HepG2 (cell line): ENCODE measurements at regions not wholly inside any gene's neighbourhood (a gene's known extent, or its start where the extent isn't known, plus 50 kb on each side); places are given as distances from the start of the nearest gene placed in this dataset.

Source experiments
- ATAC-seq: fragments of 200-7000 bp; cut with Tn5 transposase; 3 replicates; pipeline ENCODE4 v1.9.1; 2020; ENCODE audit warnings: mild to moderate bottlenecking, moderate library complexity
- BruUV-seq: library from RNA; stranded (reverse); fragments of 400-500 nt; replicated peaks from 2 replicates; lab custom pipeline; 2021; lab: Mats Ljungman, UMichigan
- CTCF ChIA-PET: fragments of 300-600 bp; formaldehyde crosslinking; extraction: SDS; loops from one replicate; lab custom pipeline; 2021; ENCODE audit warnings: low total read pairs, inconsistent platforms, low intra/inter-chr PET ratio; lab: Yijun Ruan, JAX
- POLR2A ChIA-PET: fragments of 350-600 bp; sonication (Branson Sonifier 250); formaldehyde crosslinking; loops from one replicate; lab custom pipeline; 2020; ENCODE audit warnings: antibody characterized with exemption, inconsistent platforms; lab: Yijun Ruan, JAX
- DNase-seq: peaks from one replicate; pipeline ENCODE4 v3.0.0-alpha.2; 2015; ENCODE audit warnings: low spot score
- FAIRE-seq: peaks from 3 replicates; lab custom pipeline; 2011; peaks lifted over from hg19 to GRCh38; lab: Jason Lieb, UNC
- H2AFZ ChIP-seq: one replicate; pipeline ENCODE4 v1.6.1; 2011; ENCODE audit warnings: low read length, inconsistent platforms
- H3K27ac ChIP-seq: fragments of 300-600 bp; 3 replicates; pipeline ENCODE4 v1.8.0; 2011; ENCODE audit warnings: mixed run types, mild to moderate bottlenecking, mixed read lengths, low read length, inconsistent platforms; ENCODE audit not compliant: insufficient read depth; ENCODE audit errors: extremely low read length
- H3K27me3 ChIP-seq, 2 experiments: fragments of 200-600 bp in 1 of 2; 2 replicates in 1 of 2; 3 replicates in 1 of 2; pipeline versions ENCODE4 v1.6.0 to v1.8.0; 2011; ENCODE audit warnings: low read length in 2 of 2, mild to moderate bottlenecking in 2 of 2, moderate library complexity in 2 of 2, inconsistent platforms in 1 of 2; ENCODE audit not compliant: insufficient read depth in 2 of 2, control insufficient read depth in 1 of 2
- H3K36me3 ChIP-seq, 2 experiments: fragments of 200-600 bp in 1 of 2; replicated peaks in 1 of 2; 2 replicates in 1 of 2; 3 replicates in 1 of 2; pipeline versions ENCODE4 v1.5.1 to v1.8.0; 2011; ENCODE audit warnings: low read length in 2 of 2, inconsistent platforms in 1 of 2; ENCODE audit not compliant: insufficient read depth in 2 of 2, control insufficient read depth in 1 of 2
- H3K4me1 ChIP-seq: 2 replicates; pipeline ENCODE4 v1.5.1; 2012; ENCODE audit warnings: low read length, inconsistent platforms; ENCODE audit not compliant: insufficient read depth
- H3K4me2 ChIP-seq: 2 replicates; pipeline ENCODE4 v1.6.0; 2011; ENCODE audit warnings: low read depth, low read length, inconsistent platforms
- H3K4me3 ChIP-seq, 3 experiments: fragments of 200-600 bp in 1 of 3; sonication (generic), shearing (Covaris generic) in 1 of 3; replicated peaks in 1 of 3; 2 replicates each; pipeline ENCODE4 v1.5.1; 2011 to 2016; ENCODE audit warnings: low read length in 3 of 3, inconsistent platforms in 2 of 3, low read depth in 2 of 3, mild to moderate bottlenecking in 2 of 3, control low read depth in 1 of 3, mixed read lengths in 1 of 3; ENCODE audit not compliant: insufficient read depth in 1 of 3
- H3K79me2 ChIP-seq: one replicate; pipeline ENCODE4 v1.6.1; 2011; ENCODE audit warnings: low read length, inconsistent platforms; ENCODE audit not compliant: insufficient read depth
- H3K9ac ChIP-seq: 2 replicates; pipeline ENCODE4 v1.6.0; 2011; ENCODE audit warnings: mild to moderate bottlenecking, low read depth, low read length, inconsistent platforms; ENCODE audit not compliant: insufficient read depth
- H3K9me3 ChIP-seq: 2 replicates; pipeline ENCODE4 v1.5.1; 2012; ENCODE audit warnings: mild to moderate bottlenecking, low read length
- H4K20me1 ChIP-seq: 2 replicates; pipeline ENCODE4 v1.6.0; 2011; ENCODE audit warnings: inconsistent platforms, mild to moderate bottlenecking, low read length, moderate library complexity; ENCODE audit not compliant: insufficient read depth
- CEBPG ChIP-seq: IDR thresholded peaks from 2 replicates; pipeline ENCODE4 v1.6.1; 2016
- CREB1 ChIP-seq, 2 experiments: fragments of 450-650 bp in 1 of 2; IDR thresholded peaks; 2 replicates each; pipeline ENCODE4 v1.6.1; 2016 to 2017; ENCODE audit warnings: control low read depth in 1 of 2, mild to moderate bottlenecking in 1 of 2, missing compliant biosample characterization in 1 of 2, missing genetic modification characterization in 1 of 2
- GMEB2 ChIP-seq: IDR thresholded peaks from 2 replicates; pipeline ENCODE4 v1.6.1; 2016; ENCODE audit warnings: missing biosample characterization, missing genetic modification reagents, low read depth
- HNF4A ChIP-seq: sonication (generic); formaldehyde crosslinking; IDR thresholded peaks from 2 replicates; pipeline ENCODE4 v1.4.0; 2020; ENCODE audit warnings: missing genetic modification reagents
- MAF1 ChIP-seq: sonication (generic); formaldehyde crosslinking; IDR thresholded peaks from 2 replicates; pipeline ENCODE4 v1.5.0; 2020; ENCODE audit warnings: missing genetic modification reagents, borderline replicate concordance
- MTERF4 ChIP-seq: sonication (generic); formaldehyde crosslinking; IDR thresholded peaks from 2 replicates; pipeline ENCODE4 v1.8.0; 2023; ENCODE audit warnings: mild to moderate bottlenecking, missing genetic modification reagents
- NR2F2 ChIP-seq: IDR thresholded peaks from 2 replicates; pipeline ENCODE4 v1.6.1; 2012; ENCODE audit warnings: low read depth, inconsistent platforms, borderline replicate concordance
- PAXIP1 ChIP-seq: sonication (generic); formaldehyde crosslinking; conservative IDR thresholded peaks from 2 replicates; pipeline ENCODE4 v1.4.0; 2020; ENCODE audit warnings: mild to moderate bottlenecking, missing genetic modification reagents, moderate library complexity
- RARA ChIP-seq: IDR thresholded peaks from 2 replicates; pipeline ENCODE4 v1.6.1; 2016; ENCODE audit warnings: missing genetic modification reagents, missing compliant biosample characterization
- SRSF4 ChIP-seq: fragments of 200-400 bp; formaldehyde crosslinking; IDR thresholded peaks from one replicate; pipeline ENCODE4 v1.6.1; 2018; ENCODE audit warnings: mild to moderate bottlenecking, low read depth, low read length, moderate library complexity; ENCODE audit not compliant: poor library complexity, severe bottlenecking
- THAP8 ChIP-seq: sonication (generic); formaldehyde crosslinking; IDR thresholded peaks from 2 replicates; pipeline ENCODE4 v1.5.1; 2020; ENCODE audit warnings: missing genetic modification reagents, mild to moderate bottlenecking, borderline replicate concordance
- THRA ChIP-seq: sonication (generic); formaldehyde crosslinking; IDR thresholded peaks from 2 replicates; pipeline ENCODE4 v1.4.0; 2020; ENCODE audit warnings: missing genetic modification reagents, borderline replicate concordance
- XRCC5 ChIP-seq: fragments of 200-400 bp; formaldehyde crosslinking; optimal IDR thresholded peaks from 2 replicates; pipeline ENCODE3; 2017; ENCODE audit warnings: mild to moderate bottlenecking, low read length
- ZNF660 ChIP-seq: sonication (generic); formaldehyde crosslinking; IDR thresholded peaks from 2 replicates; pipeline ENCODE4 v1.5.1; 2020; ENCODE audit warnings: mild to moderate bottlenecking, low read depth, missing genetic modification reagents, borderline replicate concordance
- WGBS: methylation state at CpG from one replicate; pipeline ENCODE4 v1.1.6; 2017; ENCODE audit warnings: low lambda C conversion rate; 5-methylcytosine and 5-hydroxymethylcytosine counted together
- in situ Hi-C: cut with HindIII; loops from 2 replicates; pipeline ENCODE4 v1.10.0; 2017; ENCODE audit warnings: low pct_unique_long_range_greater_than_20kb; ENCODE audit not compliant: extremely low pct_ligation_motif_present
- intact Hi-C: fragments of 100-400 bp; cut with micrococcal nuclease; formaldehyde crosslinking; loops from one replicate; pipeline ENCODE4 v1.10.0; 2022; ENCODE audit not compliant: unreplicated experiment

- H3K9me3 ChIP-seq: peaks cover 7% of the 10 kb centered on the region; the same call in 1 of the 2 replicates
- CTCF ChIA-PET: no interaction called here
- intact Hi-C loops (no loop called here), in situ Hi-C loops (no loop called here)
- ATAC-seq (peak; percentile 57), DNase-seq (peak; percentile 46), FAIRE-seq (peak; percentile 28)
- H3K36me3 ChIP-seq: no peaks in the 10 kb centered on the region
- peaks cover 25% of the 10 kb centered on the region for H3K4me1 ChIP-seq
- no TSS peak for BruUV-seq
- H3K4me2 ChIP-seq: peak overlapping the region; percentile 25
- no peaks in the 10 kb centered on the region for H4K20me1 ChIP-seq
- no peak overlapping the region for H2AFZ ChIP-seq
- 2% methylated on average over 10 of the region's 10 CpGs for WGBS
- H3K27me3 ChIP-seq: no peaks in the 10 kb centered on the region
- H3K9ac ChIP-seq: no peak overlapping the region
- H3K27ac ChIP-seq: peak overlapping the region; percentile 33
- no peaks in the 10 kb centered on the region for H3K79me2 ChIP-seq
- H3K4me3 ChIP-seq: no peak overlapping the region
- POLR2A ChIA-PET: no interaction called here
- TF ChIP-seq HNF4A (CRISPR knock-in tag) (peak; percentile 75), GMEB2 (CRISPR knock-in tag) (no peak), XRCC5 (no peak), THRA (CRISPR knock-in tag) (peak; percentile 51; the same call in 1 of the 2 replicates), NR2F2 (0 out of 2 replicates have a peak, but pooled peaks have one; percentile 10), CEBPG (CRISPR knock-in tag) (no peak), RARA (peak; percentile 93), CREB1 (IDR thresholded peaks at IDR 0.05) (0 out of 2 replicates have a peak, but pooled peaks have one; percentile 13), CREB1 (CRISPR knock-in tag; IDR thresholded peaks at IDR 0.05) (no peak), MAF1 (CRISPR knock-in tag) (no peak), SRSF4 (no peak), PAXIP1 (peak; percentile 48), THAP8 (CRISPR knock-in tag) (no peak), MTERF4 (CRISPR knock-in tag) (no peak), ZNF660 (CRISPR knock-in tag) (no peak)
Measured at GRCh38 chr10:93173967-93174845, 100.5 kb downstream of the CYP26A1 start.
